ENCODE measurements at regions not wholly inside any gene's neighbourhood (a gene's known extent, or its start where the extent isn't known, plus 50 kb on each side); places are given as distances from the start of the nearest gene placed in this dataset.

DNA sequence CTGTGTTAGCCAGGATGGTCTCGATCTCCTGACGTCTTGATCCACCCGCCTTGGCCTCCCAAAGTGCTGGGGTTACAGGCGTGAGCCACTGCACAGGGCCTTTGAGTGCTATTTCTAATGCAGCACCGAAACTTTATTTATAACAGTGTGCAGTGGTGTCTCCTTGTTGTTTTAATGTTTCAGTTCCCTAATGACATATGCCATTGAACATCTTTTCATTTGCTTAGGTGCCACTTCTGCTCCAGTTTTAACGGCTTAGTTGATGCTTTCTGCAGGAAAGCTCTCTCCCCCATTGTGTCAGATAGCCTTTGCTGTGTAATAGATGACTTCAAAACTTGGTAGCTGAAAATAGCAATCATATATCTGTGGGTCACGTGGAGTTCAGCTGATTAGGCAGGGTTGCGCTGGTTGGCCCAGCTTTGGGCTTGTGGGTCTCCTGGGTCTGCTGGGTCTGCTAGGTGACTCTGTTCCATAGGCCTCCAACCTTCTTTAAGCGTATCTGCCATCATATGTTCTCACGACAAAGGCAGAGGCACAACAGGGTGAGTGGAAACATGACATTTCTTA is 76.4 kb upstream of the SHISA3 start (continued):
- TF ChIP-seq, protein P1, sequence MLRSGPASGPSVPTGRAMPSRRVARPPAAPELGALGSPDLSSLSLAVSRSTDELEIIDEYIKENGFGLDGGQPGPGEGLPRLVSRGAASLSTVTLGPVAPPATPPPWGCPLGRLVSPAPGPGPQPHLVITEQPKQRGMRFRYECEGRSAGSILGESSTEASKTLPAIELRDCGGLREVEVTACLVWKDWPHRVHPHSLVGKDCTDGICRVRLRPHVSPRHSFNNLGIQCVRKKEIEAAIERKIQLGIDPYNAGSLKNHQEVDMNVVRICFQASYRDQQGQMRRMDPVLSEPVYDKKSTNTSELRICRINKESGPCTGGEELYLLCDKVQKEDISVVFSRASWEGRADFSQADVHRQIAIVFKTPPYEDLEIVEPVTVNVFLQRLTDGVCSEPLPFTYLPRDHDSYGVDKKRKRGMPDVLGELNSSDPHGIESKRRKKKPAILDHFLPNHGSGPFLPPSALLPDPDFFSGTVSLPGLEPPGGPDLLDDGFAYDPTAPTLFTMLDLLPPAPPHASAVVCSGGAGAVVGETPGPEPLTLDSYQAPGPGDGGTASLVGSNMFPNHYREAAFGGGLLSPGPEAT (IDR thresholded peaks at IDR 0.05; ENCODE audit: low read depth): no peak
- TF ChIP-seq, protein P2, sequence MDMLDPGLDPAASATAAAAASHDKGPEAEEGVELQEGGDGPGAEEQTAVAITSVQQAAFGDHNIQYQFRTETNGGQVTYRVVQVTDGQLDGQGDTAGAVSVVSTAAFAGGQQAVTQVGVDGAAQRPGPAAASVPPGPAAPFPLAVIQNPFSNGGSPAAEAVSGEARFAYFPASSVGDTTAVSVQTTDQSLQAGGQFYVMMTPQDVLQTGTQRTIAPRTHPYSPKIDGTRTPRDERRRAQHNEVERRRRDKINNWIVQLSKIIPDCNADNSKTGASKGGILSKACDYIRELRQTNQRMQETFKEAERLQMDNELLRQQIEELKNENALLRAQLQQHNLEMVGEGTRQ (IDR thresholded peaks at IDR 0.05; ENCODE audit: borderline replicate concordance, low read depth, low read length): no peak
- TF ChIP-seq NFIC (IDR thresholded peaks at IDR 0.05; ENCODE audit: low read depth, low read length) (no peak), CBFB (IDR thresholded peaks at IDR 0.05; ENCODE audit: low read depth) (no peak), SIX5 (IDR thresholded peaks at IDR 0.05; ENCODE audit: low read depth, low read length, severe bottlenecking) (no peak)

DNA sequence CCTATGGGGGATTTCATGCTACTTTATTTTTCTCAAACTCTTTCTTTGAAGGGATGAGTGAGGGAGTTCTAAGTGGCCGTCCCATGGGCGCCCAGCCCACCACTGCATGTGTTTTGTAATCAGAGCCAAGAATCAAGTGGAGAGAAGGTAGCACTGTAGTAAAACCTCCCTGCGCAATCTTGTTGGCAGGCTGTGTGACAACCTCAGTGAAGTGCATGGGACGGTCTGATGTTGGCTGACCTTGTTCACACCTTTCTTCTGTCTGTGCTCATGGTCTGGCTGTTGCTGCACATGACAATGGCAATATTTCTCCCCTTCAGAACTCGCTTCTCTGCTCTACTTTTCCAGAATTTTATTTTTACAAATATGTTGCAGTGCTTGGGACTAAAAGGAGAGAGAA is 71.2 kb upstream of the SHISA3 start:
- RAD21 ChIA-PET (ENCODE audit: unreplicated experiment): no interaction called here
- POLR2A ChIA-PET: no interaction called here
- no TSS peak for BruUV-seq (replicated peaks)
- ATAC-seq (no peak), DNase-seq (ENCODE audit: low read depth, low spot score) (no peak), FAIRE-seq (no peak)
- Histone ChIP-seq H3K27me3 (replicated peaks in 1 of 2; ENCODE audit: control insufficient read depth in 2 of 2, insufficient read depth in 2 of 2, low read length in 1 of 2) (no peaks in the 10 kb centered on the region), H3K27ac (ENCODE audit: control insufficient read depth, insufficient read depth) (no peak overlapping the region), H3K9ac (ENCODE audit: control insufficient read depth, insufficient read depth, low read length) (no peak overlapping the region), H2AFZ (ENCODE audit: control insufficient read depth, low read depth, low read length) (no peak overlapping the region), H3K79me2 (ENCODE audit: control insufficient read depth, insufficient read depth, low read length) (no peaks in the 10 kb centered on the region), H3K36me3 (ENCODE audit: control insufficient read depth in 2 of 2, insufficient read depth in 2 of 2, low read length in 1 of 2) (no peaks in the 10 kb centered on the region), H3K4me2 (ENCODE audit: control insufficient read depth, insufficient read depth) (no peak overlapping the region), H4K20me1 (ENCODE audit: control insufficient read depth, insufficient read depth) (no peaks in the 10 kb centered on the region), H3K4me3 (no peak overlapping the region), H3K9me3 (replicated peaks; ENCODE audit: control insufficient read depth, insufficient read depth, low read length) (peaks cover 7% of the 10 kb centered on the region; the same call in 2 of the 3 replicates), H3K4me1 (ENCODE audit: control insufficient read depth, insufficient read depth, low read length) (peaks cover 3% of the 10 kb centered on the region)
- in situ Hi-C loops (cut with MboI): no loop called here
- CTCF ChIA-PET: interaction anchor here (0.6 kb wide), 1 partner anchor 27 kb away, joined by 4 read pairs; no protein-coding TSS in a partner anchor
- WGBS (ENCODE audit: insufficient coverage, insufficient replicate concordance, low lambda C conversion rate, missing lambda C conversion rate): 78% methylated on average over 5 of the region's 5 CpGs
- SMC1A ChIA-PET (ENCODE audit: uncharacterized antibody, unreplicated experiment): interaction anchor here (0.6 kb wide), 1 partner anchor 15 kb away, joined by 4 read pairs; no protein-coding TSS in a partner anchor
- intact Hi-C loops (cut with micrococcal nuclease; ENCODE audit: unreplicated experiment): no loop called here
- TF ChIP-seq FOXK2 (IDR thresholded peaks at IDR 0.05): no peak
- no peak for TF ChIP-seq TCF12 (IDR thresholded peaks at IDR 0.05; ENCODE audit: low read depth, low read length)
- TF ChIP-seq, protein P3, sequence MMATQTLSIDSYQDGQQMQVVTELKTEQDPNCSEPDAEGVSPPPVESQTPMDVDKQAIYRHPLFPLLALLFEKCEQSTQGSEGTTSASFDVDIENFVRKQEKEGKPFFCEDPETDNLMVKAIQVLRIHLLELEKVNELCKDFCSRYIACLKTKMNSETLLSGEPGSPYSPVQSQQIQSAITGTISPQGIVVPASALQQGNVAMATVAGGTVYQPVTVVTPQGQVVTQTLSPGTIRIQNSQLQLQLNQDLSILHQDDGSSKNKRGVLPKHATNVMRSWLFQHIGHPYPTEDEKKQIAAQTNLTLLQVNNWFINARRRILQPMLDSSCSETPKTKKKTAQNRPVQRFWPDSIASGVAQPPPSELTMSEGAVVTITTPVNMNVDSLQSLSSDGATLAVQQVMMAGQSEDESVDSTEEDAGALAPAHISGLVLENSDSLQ (IDR thresholded peaks at IDR 0.05): no peak
- TF ChIP-seq, protein P4, sequence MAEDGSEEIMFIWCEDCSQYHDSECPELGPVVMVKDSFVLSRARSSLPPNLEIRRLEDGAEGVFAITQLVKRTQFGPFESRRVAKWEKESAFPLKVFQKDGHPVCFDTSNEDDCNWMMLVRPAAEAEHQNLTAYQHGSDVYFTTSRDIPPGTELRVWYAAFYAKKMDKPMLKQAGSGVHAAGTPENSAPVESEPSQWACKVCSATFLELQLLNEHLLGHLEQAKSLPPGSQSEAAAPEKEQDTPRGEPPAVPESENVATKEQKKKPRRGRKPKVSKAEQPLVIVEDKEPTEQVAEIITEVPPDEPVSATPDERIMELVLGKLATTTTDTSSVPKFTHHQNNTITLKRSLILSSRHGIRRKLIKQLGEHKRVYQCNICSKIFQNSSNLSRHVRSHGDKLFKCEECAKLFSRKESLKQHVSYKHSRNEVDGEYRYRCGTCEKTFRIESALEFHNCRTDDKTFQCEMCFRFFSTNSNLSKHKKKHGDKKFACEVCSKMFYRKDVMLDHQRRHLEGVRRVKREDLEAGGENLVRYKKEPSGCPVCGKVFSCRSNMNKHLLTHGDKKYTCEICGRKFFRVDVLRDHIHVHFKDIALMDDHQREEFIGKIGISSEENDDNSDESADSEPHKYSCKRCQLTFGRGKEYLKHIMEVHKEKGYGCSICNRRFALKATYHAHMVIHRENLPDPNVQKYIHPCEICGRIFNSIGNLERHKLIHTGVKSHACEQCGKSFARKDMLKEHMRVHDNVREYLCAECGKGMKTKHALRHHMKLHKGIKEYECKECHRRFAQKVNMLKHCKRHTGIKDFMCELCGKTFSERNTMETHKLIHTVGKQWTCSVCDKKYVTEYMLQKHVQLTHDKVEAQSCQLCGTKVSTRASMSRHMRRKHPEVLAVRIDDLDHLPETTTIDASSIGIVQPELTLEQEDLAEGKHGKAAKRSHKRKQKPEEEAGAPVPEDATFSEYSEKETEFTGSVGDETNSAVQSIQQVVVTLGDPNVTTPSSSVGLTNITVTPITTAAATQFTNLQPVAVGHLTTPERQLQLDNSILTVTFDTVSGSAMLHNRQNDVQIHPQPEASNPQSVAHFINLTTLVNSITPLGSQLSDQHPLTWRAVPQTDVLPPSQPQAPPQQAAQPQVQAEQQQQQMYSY (CRISPR knock-in tag; IDR thresholded peaks at IDR 0.05): no peak
- no peak for TF ChIP-seq SMARCA5 (IDR thresholded peaks at IDR 0.05)
- no peak for TF ChIP-seq MEF2A (IDR thresholded peaks at IDR 0.05; ENCODE audit: insufficient read depth, low read depth, low read length)
- TF ChIP-seq ZZZ3 (IDR thresholded peaks at IDR 0.05; ENCODE audit: control insufficient read depth, insufficient read length, low read depth): no peak
